CD14-positive monocyte (primary cell): ENCODE measurements at regions not wholly inside any gene's neighbourhood (a gene's known extent, or its start where the extent isn't known, plus 50 kb on each side); places are given as distances from the start of the nearest gene placed in this dataset.

Source experiments
- DNase-seq, 3 donors: peaks; one replicate each; pipeline ENCODE4 v3.0.0-alpha.2; 2011 to 2022
- H2AFZ ChIP-seq: 2 replicates; pipeline ENCODE4 v1.6.0; 2012; ENCODE audit warnings: mild to moderate bottlenecking, low read depth, low read length, inconsistent platforms; ENCODE audit not compliant: insufficient read depth, poor library complexity, severe bottlenecking
- H3K27ac ChIP-seq, 2 donors: 1 replicate in 1 of 2; 2 replicates in 1 of 2; pipeline ENCODE4 v1.5.1; 2012 to 2013; ENCODE audit warnings: low read length in 2 of 2, control low read depth in 1 of 2, inconsistent platforms in 1 of 2, low read depth in 1 of 2, mild to moderate bottlenecking in 1 of 2
- H3K27me3 ChIP-seq, 2 donors: one replicate each; pipeline versions ENCODE4 v1.6.0 to v1.6.1; 2011 to 2013; ENCODE audit warnings: low read length in 2 of 2; ENCODE audit not compliant: control insufficient read depth in 2 of 2, insufficient read depth in 2 of 2
- H3K36me3 ChIP-seq, 2 donors: replicated peaks in 1 of 2; 1 replicate in 1 of 2; 2 replicates in 1 of 2; pipeline versions ENCODE4 v1.5.1 to v1.6.1; 2012 to 2013; ENCODE audit warnings: low read length in 2 of 2, control low read depth in 1 of 2, inconsistent platforms in 1 of 2, mild to moderate bottlenecking in 1 of 2; ENCODE audit not compliant: insufficient read depth in 2 of 2, control insufficient read depth in 1 of 2
- H3K4me1 ChIP-seq, 2 donors: 1 replicate in 1 of 2; 2 replicates in 1 of 2; pipeline versions ENCODE4 v1.5.1 to v1.6.1; 2012 to 2013; ENCODE audit warnings: low read length in 2 of 2, control low read depth in 1 of 2, inconsistent platforms in 1 of 2, mild to moderate bottlenecking in 1 of 2, moderate library complexity in 1 of 2; ENCODE audit not compliant: insufficient read depth in 2 of 2, control insufficient read depth in 1 of 2
- H3K4me2 ChIP-seq: replicated peaks from 2 replicates; pipeline ENCODE3; 2012; ENCODE audit warnings: low read length, moderate library complexity, mild to moderate bottlenecking; ENCODE audit not compliant: poor library complexity, severe bottlenecking; ENCODE audit errors: extremely low read depth
- H3K4me3 ChIP-seq, 3 experiments: fragments of 200-600 bp in 1 of 3; sonication (generic) in 1 of 3; replicated peaks in 1 of 3; 1 replicate in 2 of 3; 2 replicates in 1 of 3; pipeline ENCODE4 v1.5.1; 2011 to 2013; ENCODE audit warnings: low read length in 3 of 3, mild to moderate bottlenecking in 3 of 3, control low read depth in 2 of 3, low read depth in 2 of 3, inconsistent platforms in 1 of 3, moderate library complexity in 1 of 3
- H3K79me2 ChIP-seq: 2 replicates; pipeline ENCODE4 v1.6.0; 2012; ENCODE audit warnings: mild to moderate bottlenecking, control low read depth, inconsistent platforms, low read length, moderate library complexity; ENCODE audit not compliant: insufficient read depth
- H3K9ac ChIP-seq: 2 replicates; pipeline ENCODE4 v1.6.0; 2017; ENCODE audit warnings: low read length, mild to moderate bottlenecking; ENCODE audit not compliant: insufficient read depth, poor library complexity, severe bottlenecking
- H3K9me3 ChIP-seq, 2 donors: replicated peaks in 1 of 2; 1 replicate in 1 of 2; 2 replicates in 1 of 2; pipeline versions ENCODE4 v1.5.1 to v1.6.1; 2012 to 2013; ENCODE audit warnings: low read length in 2 of 2, control low read depth in 1 of 2; ENCODE audit not compliant: control insufficient read depth in 1 of 2, insufficient read depth in 1 of 2
- H4K20me1 ChIP-seq: 2 replicates; pipeline ENCODE4 v1.6.0; 2012; ENCODE audit warnings: mild to moderate bottlenecking, low read length, control low read depth, moderate library complexity; ENCODE audit not compliant: insufficient read depth
- H3K27ac Mint-ChIP-seq, 7 donors: one replicate each; pipeline ENCODE4 v1.8.0; 2020; ENCODE audit warnings: mild to moderate bottlenecking in 7 of 7, mixed read lengths in 7 of 7, moderate library complexity in 6 of 7, inconsistent platforms in 2 of 7
- H3K27me3 Mint-ChIP-seq, 3 donors: one replicate each; pipeline ENCODE4 v1.8.0; 2021 to 2022; ENCODE audit warnings: low read depth in 3 of 3, mild to moderate bottlenecking in 3 of 3, mixed read lengths in 3 of 3, moderate library complexity in 3 of 3, inconsistent platforms in 1 of 3
- H3K36me3 Mint-ChIP-seq, 2 donors: one replicate each; pipeline ENCODE4 v1.8.0; 2020; ENCODE audit warnings: mixed read lengths in 2 of 2, inconsistent platforms in 1 of 2, mild to moderate bottlenecking in 1 of 2
- H3K4me1 Mint-ChIP-seq: one replicate; pipeline ENCODE4 v1.8.0; 2020; ENCODE audit warnings: mild to moderate bottlenecking, mixed read lengths
- H3K4me3 Mint-ChIP-seq, 2 donors: one replicate each; pipeline ENCODE4 v1.8.0; 2020; ENCODE audit warnings: mild to moderate bottlenecking in 2 of 2, mixed read lengths in 2 of 2, moderate library complexity in 1 of 2
- H3K9me3 Mint-ChIP-seq, 7 donors: one replicate each; pipeline ENCODE4 v1.8.0; 2020 to 2022; ENCODE audit warnings: mixed read lengths in 7 of 7, mild to moderate bottlenecking in 6 of 7, moderate library complexity in 6 of 7, inconsistent platforms in 2 of 7
- CTCF ChIP-seq: fragments of 200-600 bp; IDR thresholded peaks from one replicate; pipeline ENCODE4 v1.8.0; 2022; ENCODE audit warnings: antibody characterized with exemption, mild to moderate bottlenecking
- WGBS: methylation state at CpG from one replicate; pipeline ENCODE4 v1.1.5; 2013; ENCODE audit warnings: missing lambda C conversion rate; ENCODE audit not compliant: insufficient coverage; 5-methylcytosine and 5-hydroxymethylcytosine counted together
- intact Hi-C, 2 donors: fragments of 100-400 bp; cut with micrococcal nuclease; formaldehyde crosslinking; loops; one replicate each; pipeline versions ENCODE4 v1.15.0 to v1.15.1; 2023

- H2AFZ ChIP-seq, result no peak overlapping the region
- intact Hi-C loops, result no loop called here
- no peaks in the 10 kb centered on the region for H3K9me3 ChIP-seq
- H3K9me3 Mint-ChIP-seq, result peaks cover 0 to 5% (median 2%) of the 10 kb centered on the region in 7 donors
- no peaks in the 10 kb centered on the region for H4K20me1 ChIP-seq
- H3K27ac ChIP-seq, result no peak overlapping the region
- no peak overlapping the region for H3K4me3 ChIP-seq
- H3K4me1 ChIP-seq, result no peaks in the 10 kb centered on the region
- no peaks in the 10 kb centered on the region for H3K4me1 Mint-ChIP-seq
- no peak overlapping the region for H3K9ac ChIP-seq
- H3K27ac Mint-ChIP-seq, result no peak overlapping the region
- H3K27me3 Mint-ChIP-seq, result peaks cover 0 to 4% (median 0%) of the 10 kb centered on the region in 3 donors
- no peaks in the 10 kb centered on the region for H3K36me3 Mint-ChIP-seq
- no peak for DNase-seq
- no peaks in the 10 kb centered on the region for H3K27me3 ChIP-seq
- H3K79me2 ChIP-seq, result no peaks in the 10 kb centered on the region
- H3K4me2 ChIP-seq, result no peak overlapping the region
- H3K4me3 Mint-ChIP-seq, result no peak overlapping the region
- no peak for TF ChIP-seq CTCF
- no peaks in the 10 kb centered on the region for H3K36me3 ChIP-seq
Observed at GRCh38 chr11:28571371-28571770, 463.2 kb downstream of the METTL15 start.

GRCh38 chr11:28569106-28569505 lies 460.9 kb downstream of the METTL15 start:
- Histone ChIP-seq H2AFZ (no peak overlapping the region), H3K27ac (no peak overlapping the region), H3K4me3 (no peak overlapping the region), H3K4me2 (no peak overlapping the region), H3K4me1 (no peaks in the 10 kb centered on the region), H3K36me3 (no peaks in the 10 kb centered on the region), H4K20me1 (no peaks in the 10 kb centered on the region), H3K27me3 (no peaks in the 10 kb centered on the region), H3K79me2 (no peaks in the 10 kb centered on the region), H3K9ac (no peak overlapping the region), H3K9me3 (no peaks in the 10 kb centered on the region)
- peaks cover 0 to 5% (median 2%) of the 10 kb centered on the region in 7 donors for H3K9me3 Mint-ChIP-seq
- H3K27ac Mint-ChIP-seq, result no peak overlapping the region
- no peak for TF ChIP-seq CTCF
- H3K36me3 Mint-ChIP-seq, result no peaks in the 10 kb centered on the region
- no peak for DNase-seq
- peaks cover 0 to 4% (median 0%) of the 10 kb centered on the region in 3 donors for H3K27me3 Mint-ChIP-seq
- 93% methylated on average over 3 of the region's 4 CpGs for WGBS
- intact Hi-C loops, result no loop called here
- H3K4me3 Mint-ChIP-seq, result no peak overlapping the region
- H3K4me1 Mint-ChIP-seq, result no peaks in the 10 kb centered on the region
